ENCODE measurements at regions not wholly inside any gene's neighbourhood (a gene's known extent, or its start where the extent isn't known, plus 50 kb on each side); places are given as distances from the start of the nearest gene placed in this dataset.

DNA sequence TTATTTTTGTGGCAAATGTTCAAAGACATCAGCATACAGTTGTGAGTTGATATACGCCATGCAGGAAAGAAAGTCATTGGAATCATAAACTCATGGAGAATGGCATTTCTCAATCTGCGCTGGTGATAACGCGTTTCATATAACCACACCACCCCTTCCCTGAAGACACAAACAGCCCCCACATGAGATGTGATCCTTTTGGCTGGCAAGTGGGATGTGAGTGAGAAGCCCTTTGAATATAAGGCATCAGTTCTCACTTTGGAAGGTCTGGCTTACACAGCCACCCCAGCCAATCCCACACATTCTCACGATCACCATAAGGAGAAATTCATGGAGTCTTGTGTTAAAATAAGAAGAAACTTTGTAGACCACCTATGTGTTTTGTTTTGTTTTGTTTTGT is 725.0 kb downstream of the PRELID2 start:
- Histone ChIP-seq H3K27me3 (ENCODE audit: control insufficient read depth, insufficient read depth, low read length) (no peaks in the 10 kb centered on the region), H3K36me3 (replicated peaks; ENCODE audit: control insufficient read depth, insufficient read depth, low read length) (no peaks in the 10 kb centered on the region), H3K4me3 (ENCODE audit: insufficient read depth, low read depth, low read length) (no peak overlapping the region)
- DNase-seq = no peak

DNA sequence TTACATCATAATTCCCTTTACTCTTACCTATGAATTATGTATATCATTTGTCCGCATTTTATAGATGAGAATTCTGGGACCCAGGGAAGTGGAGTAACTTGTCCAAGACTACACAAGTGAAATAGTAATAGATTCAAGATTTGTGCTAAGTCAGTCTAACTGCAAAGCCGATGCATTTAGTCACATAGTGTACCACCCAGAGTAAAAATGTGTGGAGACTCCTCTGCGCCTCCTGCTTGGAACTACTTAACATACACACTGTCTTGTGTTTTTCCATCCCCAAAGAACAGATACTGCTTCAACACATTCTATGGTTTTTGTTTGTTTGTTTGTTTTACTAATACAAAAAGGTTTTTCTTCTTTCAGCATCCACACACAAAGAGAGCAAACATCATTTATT is 729.8 kb downstream of the PRELID2 start:
- H3K36me3 ChIP-seq (replicated peaks; ENCODE audit: control insufficient read depth, insufficient read depth, low read length) = no peaks in the 10 kb centered on the region
- no peak for DNase-seq
- H3K27me3 ChIP-seq (ENCODE audit: control insufficient read depth, insufficient read depth, low read length) = no peaks in the 10 kb centered on the region
- H3K4me3 ChIP-seq (ENCODE audit: insufficient read depth, low read depth, low read length) = no peak overlapping the region

DNA sequence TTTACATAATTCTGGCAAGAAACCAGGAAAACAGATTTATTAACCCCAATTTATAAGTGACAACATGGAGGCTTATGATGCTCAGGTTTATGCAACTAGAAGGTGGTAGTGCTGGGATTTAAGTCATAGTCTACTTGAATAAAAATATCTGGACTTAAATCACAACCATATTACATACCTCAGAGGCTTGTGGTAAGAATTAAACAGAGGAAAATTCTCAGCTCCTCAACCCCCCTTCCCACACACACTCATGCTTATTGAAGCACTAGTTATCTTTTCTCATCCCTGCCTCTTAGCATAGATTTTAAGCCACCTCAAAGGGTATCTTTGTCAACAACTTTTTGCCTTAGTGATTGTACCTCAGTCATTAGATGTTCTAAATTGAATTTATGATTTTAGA is 731.0 kb downstream of the PRELID2 start:
- H3K36me3 ChIP-seq (replicated peaks; ENCODE audit: control insufficient read depth, insufficient read depth, low read length) = no peaks in the 10 kb centered on the region
- H3K4me3 ChIP-seq (ENCODE audit: insufficient read depth, low read depth, low read length) = no peak overlapping the region
- no peak for DNase-seq
- no peaks in the 10 kb centered on the region for H3K27me3 ChIP-seq (ENCODE audit: control insufficient read depth, insufficient read depth, low read length)

DNA sequence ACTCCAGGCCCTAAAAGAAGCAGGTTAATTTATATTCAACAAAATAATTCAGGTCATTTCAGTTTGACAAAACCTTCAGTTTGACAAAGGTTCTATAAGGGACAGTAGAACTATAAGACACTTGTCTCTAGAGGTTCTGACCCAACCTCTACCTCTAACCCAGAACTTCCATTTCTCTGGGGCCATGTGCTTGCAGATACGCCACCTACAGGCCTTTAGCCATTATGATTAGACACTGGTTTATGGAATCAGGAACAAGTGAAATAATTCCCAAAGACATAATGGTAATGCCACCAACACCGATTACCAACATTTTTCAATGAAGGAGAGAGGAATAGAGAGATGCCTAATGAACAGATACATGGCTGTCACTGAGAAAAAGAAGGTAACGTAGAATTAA is 733.9 kb downstream of the PRELID2 start:
- DNase-seq = peak; percentile 1
- Histone ChIP-seq H3K36me3 (replicated peaks; ENCODE audit: control insufficient read depth, insufficient read depth, low read length) (no peaks in the 10 kb centered on the region), H3K4me3 (ENCODE audit: insufficient read depth, low read depth, low read length) (no peak overlapping the region), H3K27me3 (ENCODE audit: control insufficient read depth, insufficient read depth, low read length) (no peaks in the 10 kb centered on the region)

DNA sequence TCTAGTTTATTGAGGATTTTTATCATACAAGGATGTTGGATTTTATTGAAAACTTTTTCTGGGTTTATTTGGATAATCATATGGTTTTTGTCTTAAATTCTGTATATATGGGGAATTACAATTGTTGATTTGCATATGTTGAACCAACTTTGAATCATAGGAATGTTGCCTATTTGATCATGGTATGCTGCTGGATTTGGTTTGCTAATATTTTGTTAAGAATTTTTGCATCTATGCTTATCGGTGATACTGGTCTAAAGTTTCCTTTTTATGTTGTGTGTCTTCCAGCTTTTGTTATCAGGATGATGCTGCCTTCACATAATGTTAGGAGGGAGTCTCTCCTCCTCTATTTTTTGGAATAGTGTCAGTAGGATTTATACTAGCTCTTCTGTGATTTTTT is 745.0 kb downstream of the PRELID2 start:
- no peak for DNase-seq
- Histone ChIP-seq H3K4me3 (ENCODE audit: insufficient read depth, low read depth, low read length) (no peak overlapping the region), H3K27me3 (ENCODE audit: control insufficient read depth, insufficient read depth, low read length) (no peaks in the 10 kb centered on the region)

DNA sequence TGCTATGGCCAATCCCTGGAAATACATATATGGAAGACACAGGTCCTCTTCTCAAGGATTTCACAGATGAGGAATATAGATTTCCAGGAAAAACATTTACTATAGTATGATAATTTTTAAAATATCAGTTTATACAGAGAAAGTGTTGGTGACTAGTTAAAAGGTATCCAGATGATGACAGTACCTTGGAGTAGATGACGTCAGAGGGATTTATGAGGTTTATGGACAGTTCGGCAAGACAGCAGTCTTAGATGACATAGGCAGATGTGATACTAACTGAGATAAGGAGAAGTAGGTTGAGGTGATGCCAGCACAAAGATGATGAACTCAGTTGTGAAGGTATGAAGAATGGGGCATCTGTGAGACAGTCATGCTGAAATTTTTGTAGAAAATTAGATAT is 750.3 kb downstream of the PRELID2 start:
- H3K36me3 ChIP-seq (replicated peaks; ENCODE audit: control insufficient read depth, insufficient read depth, low read length) = no peaks in the 10 kb centered on the region
- no peaks in the 10 kb centered on the region for H3K27me3 ChIP-seq (ENCODE audit: control insufficient read depth, insufficient read depth, low read length)
- no peak overlapping the region for H3K4me3 ChIP-seq (ENCODE audit: insufficient read depth, low read depth, low read length)
- DNase-seq = no peak

More for the DNA sequence above, 745.0 kb downstream of the PRELID2 start:
- no peaks in the 10 kb centered on the region for H3K36me3 ChIP-seq (replicated peaks; ENCODE audit: control insufficient read depth, insufficient read depth, low read length)

DNA sequence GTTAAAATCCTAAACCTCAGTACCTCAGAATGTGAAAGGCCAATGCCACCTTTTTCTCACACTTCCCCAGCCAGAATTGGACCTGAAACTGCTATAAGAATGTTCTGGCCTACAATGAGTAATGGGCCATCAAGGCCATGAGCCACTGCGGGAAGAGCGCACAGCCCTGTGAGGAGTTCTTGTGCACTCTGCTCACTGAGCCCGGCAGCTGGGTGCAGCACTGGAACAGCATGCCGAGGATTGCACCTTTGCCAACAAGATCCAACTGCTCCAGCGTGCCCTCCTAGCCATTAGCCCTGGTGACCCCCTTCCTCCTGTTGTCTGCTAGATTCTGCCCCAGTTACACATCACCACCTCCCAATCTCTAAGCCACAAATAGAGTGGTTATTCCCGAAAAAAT is 758.1 kb downstream of the PRELID2 start:
- Histone ChIP-seq H3K36me3 (replicated peaks; ENCODE audit: control insufficient read depth, insufficient read depth, low read length) (no peaks in the 10 kb centered on the region), H3K4me3 (ENCODE audit: insufficient read depth, low read depth, low read length) (no peak overlapping the region), H3K27me3 (ENCODE audit: control insufficient read depth, insufficient read depth, low read length) (no peaks in the 10 kb centered on the region)
- no peak for DNase-seq

DNA sequence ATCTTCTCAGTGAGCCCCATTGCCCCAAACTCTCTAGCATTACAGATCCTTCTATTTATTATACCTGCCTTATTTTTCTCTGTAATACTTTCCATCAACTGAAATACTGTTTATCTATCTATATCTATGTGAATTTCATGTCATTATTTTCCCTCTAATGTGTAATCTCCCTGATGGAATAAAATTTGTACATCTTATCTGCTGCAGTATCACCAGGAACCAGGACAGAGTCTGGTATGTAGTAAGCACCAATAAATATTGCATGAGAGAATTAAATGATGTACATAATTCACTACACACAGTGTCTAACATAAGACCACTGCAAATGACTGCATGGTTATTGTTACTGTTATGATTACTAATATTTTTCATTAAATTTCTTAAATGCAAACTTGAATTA is 759.1 kb downstream of the PRELID2 start:
- Histone ChIP-seq H3K4me3 (ENCODE audit: insufficient read depth, low read depth, low read length) (no peak overlapping the region), H3K36me3 (replicated peaks; ENCODE audit: control insufficient read depth, insufficient read depth, low read length) (no peaks in the 10 kb centered on the region), H3K27me3 (ENCODE audit: control insufficient read depth, insufficient read depth, low read length) (no peaks in the 10 kb centered on the region)
- no peak for DNase-seq

DNA sequence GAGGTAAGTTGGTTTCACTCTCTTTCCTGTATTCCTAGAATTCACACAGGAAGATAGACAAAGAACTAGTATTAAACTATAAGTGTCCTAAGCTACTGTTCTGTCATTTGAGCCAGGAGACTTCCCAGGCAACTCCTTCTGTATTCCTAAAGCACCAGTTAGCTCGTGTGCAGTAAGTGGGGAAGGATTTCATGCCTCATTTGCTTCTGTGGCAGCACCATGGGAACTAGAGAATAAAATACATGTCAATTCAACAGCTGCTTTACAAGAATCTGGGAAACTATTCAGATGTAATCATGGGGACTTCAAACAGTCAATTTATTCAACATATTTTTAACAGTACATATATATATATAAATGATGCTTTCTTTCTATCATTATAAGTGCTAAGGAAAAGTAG is 762.3 kb downstream of the PRELID2 start:
- DNase-seq = no peak
- Histone ChIP-seq H3K36me3 (replicated peaks; ENCODE audit: control insufficient read depth, insufficient read depth, low read length) (no peaks in the 10 kb centered on the region), H3K4me3 (ENCODE audit: insufficient read depth, low read depth, low read length) (no peak overlapping the region), H3K27me3 (ENCODE audit: control insufficient read depth, insufficient read depth, low read length) (no peaks in the 10 kb centered on the region)

DNA sequence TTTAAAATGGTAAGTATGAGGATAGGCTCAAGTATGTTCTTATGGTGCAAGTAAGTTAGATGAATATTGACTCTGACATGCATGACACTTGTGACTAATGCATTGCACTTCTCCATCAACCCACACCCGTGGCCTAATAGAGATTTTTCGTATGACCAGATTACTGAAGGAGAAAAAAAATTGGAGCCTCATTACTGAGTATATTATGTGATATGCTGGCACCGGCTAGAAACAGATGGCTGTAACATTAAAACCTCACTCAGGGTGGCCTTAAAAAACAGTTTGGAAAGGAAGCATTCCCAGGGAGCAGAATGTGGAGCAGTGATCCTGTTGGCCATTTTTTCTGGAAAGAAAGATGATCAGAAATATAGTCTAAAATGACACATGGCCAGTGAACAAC is 766.4 kb downstream of the PRELID2 start:
- Histone ChIP-seq H3K27me3 (ENCODE audit: control insufficient read depth, insufficient read depth, low read length) (no peaks in the 10 kb centered on the region), H3K36me3 (replicated peaks; ENCODE audit: control insufficient read depth, insufficient read depth, low read length) (no peaks in the 10 kb centered on the region), H3K4me3 (ENCODE audit: insufficient read depth, low read depth, low read length) (no peak overlapping the region)
- no peak for DNase-seq

DNA sequence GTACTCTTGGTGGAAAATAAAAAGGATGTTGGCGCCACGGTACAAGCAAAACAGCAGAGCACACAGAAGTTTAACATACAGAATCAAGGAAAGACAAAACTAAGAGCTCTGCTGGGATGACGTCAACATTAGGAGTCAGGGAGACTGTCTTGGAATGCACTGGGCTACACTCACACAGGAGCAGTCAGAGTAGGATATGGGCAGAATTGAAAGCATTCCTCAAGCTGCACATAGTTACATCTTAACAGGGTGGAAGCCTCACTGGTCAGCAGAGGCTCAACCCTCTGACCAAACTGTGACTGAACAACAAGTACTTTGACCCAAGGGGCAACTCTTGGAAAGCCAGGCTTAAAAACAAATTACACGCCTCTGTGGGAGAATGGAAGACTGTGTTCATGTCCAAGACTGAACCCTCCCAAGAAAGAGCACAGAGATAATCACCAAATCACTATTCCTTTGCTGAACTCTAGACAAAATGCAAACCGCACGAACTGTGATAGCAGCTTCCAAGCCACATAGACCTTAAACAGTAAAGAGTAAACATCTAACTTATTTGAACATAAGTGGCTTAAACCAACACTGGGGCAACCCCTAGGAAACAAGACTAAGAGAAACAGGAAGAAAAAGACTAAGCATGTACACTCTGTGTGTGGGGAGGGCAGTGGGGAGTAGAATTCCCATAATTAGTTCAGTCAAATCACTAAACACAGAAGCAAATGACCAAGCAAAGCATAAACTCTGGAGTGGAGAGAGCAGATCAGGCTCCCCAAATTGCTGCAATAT is 772.7 kb downstream of the PRELID2 start:
- DNase-seq = no peak
- H3K36me3 ChIP-seq (replicated peaks; ENCODE audit: control insufficient read depth, insufficient read depth, low read length) = no peaks in the 10 kb centered on the region
- no peaks in the 10 kb centered on the region for H3K27me3 ChIP-seq (ENCODE audit: control insufficient read depth, insufficient read depth, low read length)

DNA sequence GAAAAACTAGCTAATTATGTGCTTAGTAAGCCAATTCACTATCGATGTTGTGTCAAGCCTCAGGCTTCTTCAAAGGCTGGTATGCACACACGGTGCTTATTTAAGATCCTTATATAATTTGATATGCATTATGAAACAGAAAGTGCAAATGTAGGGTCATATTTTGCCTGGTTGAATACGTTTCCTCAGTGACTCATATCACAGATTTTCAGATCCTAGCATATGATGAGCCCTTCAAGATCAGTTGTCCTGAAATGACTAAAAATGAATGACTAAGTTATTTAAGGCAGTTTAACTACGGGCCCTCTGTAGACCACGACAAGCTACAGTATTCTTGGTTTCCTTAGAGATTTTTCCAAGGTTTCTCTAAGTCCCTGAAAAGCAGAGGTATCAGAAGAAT is 778.3 kb downstream of the PRELID2 start:
- no peak overlapping the region for H3K4me3 ChIP-seq (ENCODE audit: insufficient read depth, low read depth, low read length)
- no peaks in the 10 kb centered on the region for H3K36me3 ChIP-seq (replicated peaks; ENCODE audit: control insufficient read depth, insufficient read depth, low read length)
- H3K27me3 ChIP-seq (ENCODE audit: control insufficient read depth, insufficient read depth, low read length) = no peaks in the 10 kb centered on the region
- DNase-seq = no peak

More for the DNA sequence above, 772.7 kb downstream of the PRELID2 start:
- H3K4me3 ChIP-seq (ENCODE audit: insufficient read depth, low read depth, low read length) = no peak overlapping the region

DNA sequence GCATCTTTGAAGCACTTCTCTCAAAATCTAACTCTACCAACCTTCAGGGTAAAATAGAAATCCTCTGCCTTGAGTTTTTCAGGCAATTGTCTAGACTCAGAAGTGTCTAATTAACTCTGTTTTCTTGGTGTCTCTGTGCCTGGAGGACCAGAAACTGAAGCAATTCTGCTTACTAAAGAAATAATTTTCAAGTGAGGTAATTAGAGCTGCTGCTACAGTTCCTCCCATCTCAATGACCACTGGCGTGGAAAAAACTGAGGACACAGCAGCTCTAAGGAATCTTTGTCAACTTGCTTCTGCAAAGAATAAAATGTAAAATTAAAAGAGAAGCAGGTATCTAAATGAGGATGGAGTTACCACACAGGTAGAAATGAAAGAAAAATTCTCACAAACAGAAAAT is 785.0 kb downstream of the PRELID2 start:
- no peaks in the 10 kb centered on the region for H3K36me3 ChIP-seq (replicated peaks; ENCODE audit: control insufficient read depth, insufficient read depth, low read length)
- no peak overlapping the region for H3K4me3 ChIP-seq (ENCODE audit: insufficient read depth, low read depth, low read length)
- H3K27me3 ChIP-seq (ENCODE audit: control insufficient read depth, insufficient read depth, low read length) = no peaks in the 10 kb centered on the region
- no peak for DNase-seq

DNA sequence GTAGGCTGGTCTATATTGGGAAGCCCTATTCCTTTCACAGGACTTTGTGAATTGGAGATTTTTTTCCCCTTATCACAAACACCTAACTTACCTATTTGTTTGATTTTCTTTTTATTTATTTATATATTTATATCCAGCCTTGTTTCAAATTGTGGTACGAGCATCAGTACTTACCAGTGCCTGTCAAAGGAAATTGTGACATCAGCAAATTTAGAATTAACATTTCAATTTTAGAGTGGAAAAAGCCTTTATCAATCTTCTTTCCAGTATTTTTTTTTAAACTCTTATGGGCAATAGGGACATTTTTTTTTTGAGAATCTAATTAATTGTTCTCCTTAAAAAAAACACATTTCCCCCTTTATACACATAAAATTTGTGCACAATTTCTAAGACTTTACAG is 790.2 kb downstream of the PRELID2 start:
- no peak for DNase-seq
- H3K4me3 ChIP-seq (ENCODE audit: insufficient read depth, low read depth, low read length) = no peak overlapping the region

DNA sequence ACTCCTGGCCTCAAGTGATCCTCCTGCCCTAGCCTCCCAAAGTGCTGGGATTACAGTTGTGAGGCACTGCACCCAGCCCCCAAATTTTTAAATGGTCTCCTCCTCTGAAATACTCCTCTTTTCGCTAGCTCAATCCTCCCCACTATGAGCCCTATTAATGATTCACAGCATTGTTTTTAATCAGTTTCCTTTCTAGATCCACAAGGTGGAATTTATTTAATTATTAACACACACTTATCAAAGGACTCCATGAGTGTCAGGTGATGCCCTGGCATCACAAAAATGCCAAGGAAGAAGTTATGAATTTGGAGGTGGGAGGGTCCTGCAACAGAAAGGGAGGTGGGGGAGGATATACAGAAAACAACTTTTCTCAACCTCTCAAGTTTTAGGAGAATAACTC is 806.5 kb downstream of the PRELID2 start:
- no peak for DNase-seq
- Histone ChIP-seq H3K27me3 (ENCODE audit: control insufficient read depth, insufficient read depth, low read length) (no peaks in the 10 kb centered on the region), H3K4me3 (ENCODE audit: insufficient read depth, low read depth, low read length) (no peak overlapping the region), H3K36me3 (replicated peaks; ENCODE audit: control insufficient read depth, insufficient read depth, low read length) (no peaks in the 10 kb centered on the region)

More for the DNA sequence above, 790.2 kb downstream of the PRELID2 start:
- H3K27me3 ChIP-seq (ENCODE audit: control insufficient read depth, insufficient read depth, low read length) = no peaks in the 10 kb centered on the region
- H3K36me3 ChIP-seq (replicated peaks; ENCODE audit: control insufficient read depth, insufficient read depth, low read length) = no peaks in the 10 kb centered on the region

DNA sequence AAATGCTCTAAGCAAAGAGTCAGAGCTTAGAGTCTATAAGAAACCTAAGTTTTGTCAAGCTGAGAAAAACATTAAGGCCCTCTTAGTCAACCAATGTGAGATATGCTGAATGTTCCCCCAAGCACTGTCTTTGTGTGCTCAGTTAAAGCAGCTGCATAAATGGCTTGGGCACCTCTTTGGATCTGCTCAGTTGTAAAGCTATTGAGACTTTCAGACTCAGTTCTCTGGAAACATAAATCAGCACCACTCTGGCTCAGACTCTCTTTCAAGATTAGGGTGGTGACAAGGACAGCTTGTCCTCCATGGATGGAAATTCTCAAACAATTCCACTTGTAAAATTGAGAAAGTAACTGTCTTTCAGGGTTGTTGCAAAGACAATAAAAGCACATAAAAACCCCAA is 807.9 kb downstream of the PRELID2 start:
- Histone ChIP-seq H3K4me3 (ENCODE audit: insufficient read depth, low read depth, low read length) (no peak overlapping the region), H3K27me3 (ENCODE audit: control insufficient read depth, insufficient read depth, low read length) (no peaks in the 10 kb centered on the region), H3K36me3 (replicated peaks; ENCODE audit: control insufficient read depth, insufficient read depth, low read length) (no peaks in the 10 kb centered on the region)
- no peak for DNase-seq
